Hypothalamus (tissue), 51 donors: ENCODE measurements at regions not wholly inside any gene's neighbourhood (a gene's known extent, or its start where the extent isn't known, plus 50 kb on each side); places are given as distances from the start of the nearest gene placed in this dataset.

Experiments
- DNase-seq, 51 donors: peaks; one replicate each; lab custom pipeline; 2025; lab: John Stamatoyannopoulos, UW

DNA sequence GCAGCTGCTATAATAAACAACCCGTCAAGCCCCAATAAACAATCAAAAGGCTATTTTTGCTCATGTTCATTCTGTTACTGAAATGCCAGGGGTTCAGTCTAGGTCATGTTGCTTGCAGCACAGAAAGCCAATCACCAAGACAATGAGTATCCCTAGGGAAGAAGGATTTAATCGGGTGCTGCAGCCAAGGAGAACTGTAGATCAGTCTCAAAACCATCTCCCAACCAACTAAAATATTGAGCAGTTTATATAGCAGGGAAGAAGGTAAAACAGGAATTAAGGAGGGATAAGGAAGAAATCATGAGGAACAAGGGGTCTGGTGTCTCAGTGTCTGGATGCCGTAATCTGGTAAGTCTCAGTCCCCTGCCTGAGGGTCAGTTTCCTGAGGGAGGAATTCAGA is 169.5 kb downstream of the BLID start:
- no peak for DNase-seq

DNA sequence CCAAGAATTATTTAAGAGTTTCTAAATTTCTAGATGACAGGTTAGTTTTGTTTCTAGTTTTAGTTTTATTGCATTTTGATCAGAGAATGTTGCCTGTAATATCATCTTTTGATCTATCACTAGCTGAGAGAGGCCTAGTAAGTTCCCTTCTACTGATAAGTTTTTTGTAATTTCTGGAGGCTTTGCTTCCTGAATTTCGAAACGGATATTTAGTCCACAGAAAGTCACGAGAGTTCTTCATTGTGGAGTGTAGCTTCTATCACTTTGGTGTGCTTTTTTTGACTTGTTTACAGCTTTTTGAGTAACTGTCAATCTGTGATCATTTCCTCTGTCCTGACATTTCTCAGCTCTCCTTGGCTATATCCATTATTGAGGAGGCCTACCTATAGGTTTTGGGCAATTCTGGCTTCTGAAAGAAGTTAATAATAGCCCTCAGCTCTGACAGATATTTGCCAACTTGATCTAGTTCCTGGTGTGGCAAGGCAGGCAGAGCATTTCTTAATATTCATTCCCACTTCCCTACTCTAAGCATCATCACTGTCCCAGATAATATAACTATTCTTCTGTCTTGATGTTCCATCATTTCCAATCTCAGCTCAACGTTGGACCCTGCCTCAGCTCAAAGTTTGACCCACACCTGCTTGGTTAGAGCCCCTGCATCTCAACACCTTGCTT is 171.3 kb downstream of the BLID start:
- DNase-seq: no peak

DNA sequence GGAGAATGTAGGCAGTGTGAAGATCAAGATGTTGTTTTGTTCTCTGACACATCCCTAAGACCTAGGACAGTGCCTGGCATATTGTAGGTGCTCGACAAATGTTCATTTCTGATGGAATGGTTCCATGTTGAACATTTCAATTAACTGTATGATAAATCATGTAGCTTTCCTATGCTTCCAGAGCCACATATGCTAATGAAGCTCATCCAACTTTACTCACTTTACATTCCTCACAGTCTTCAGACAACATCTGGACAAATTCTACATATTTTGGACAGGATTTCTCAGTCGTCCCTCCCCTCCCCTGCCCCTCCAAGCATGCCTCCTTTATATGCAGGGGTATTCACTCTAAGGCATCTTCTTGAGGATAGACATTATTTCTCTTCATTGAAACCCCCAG is 177.9 kb downstream of the BLID start:
- DNase-seq: no peak

DNA sequence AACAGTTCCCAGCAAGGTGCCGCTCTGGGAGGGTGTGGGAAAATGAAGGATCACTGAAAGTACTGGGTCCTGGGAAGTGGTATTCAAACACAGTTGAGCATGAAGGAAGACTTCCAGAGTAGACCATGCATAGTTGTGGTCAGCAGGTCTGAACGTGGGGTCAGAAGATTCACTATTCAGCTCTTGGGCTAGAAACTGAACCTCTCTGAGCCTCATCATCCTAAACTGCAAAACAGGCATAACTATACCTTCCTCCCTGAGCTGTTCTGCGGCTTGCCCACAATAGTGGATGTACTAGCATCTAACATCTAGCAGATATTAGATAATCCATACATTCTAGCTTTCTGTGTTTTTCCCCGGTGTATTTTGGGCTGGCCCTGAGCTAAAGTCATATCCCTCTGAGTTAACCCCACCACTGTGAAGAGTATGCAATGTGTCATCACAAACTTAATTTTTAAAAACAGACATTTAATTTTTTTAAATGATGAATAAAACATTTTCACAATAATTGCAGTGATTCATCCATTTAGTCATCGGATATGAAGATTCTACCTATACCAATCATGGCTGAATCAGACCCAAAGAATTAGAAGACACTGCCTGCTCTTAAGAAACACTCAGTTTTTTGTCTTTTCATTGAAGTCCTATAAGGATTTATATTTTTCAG is 179.1 kb downstream of the BLID start:
- peak in 1 of 51 donors; percentile 8 for DNase-seq

DNA sequence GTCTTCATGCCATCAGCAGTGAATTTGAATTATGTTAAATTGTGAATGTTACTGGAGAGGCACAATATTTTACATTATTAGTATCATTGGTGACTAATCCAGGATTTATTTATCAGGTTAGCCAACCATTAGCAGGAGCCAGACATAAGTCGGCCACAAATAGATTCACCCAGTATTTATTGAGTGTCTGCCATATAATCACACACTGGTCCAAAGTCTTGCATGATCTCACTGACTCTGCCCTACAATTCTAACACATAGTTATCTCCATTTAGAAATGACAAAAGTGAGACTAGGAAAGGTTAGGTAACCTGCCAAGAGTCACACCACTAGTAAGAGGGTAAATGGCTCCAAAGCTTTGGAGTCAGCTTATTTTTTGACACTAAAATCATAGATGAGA is 179.6 kb downstream of the BLID start:
- DNase-seq: no peak

DNA sequence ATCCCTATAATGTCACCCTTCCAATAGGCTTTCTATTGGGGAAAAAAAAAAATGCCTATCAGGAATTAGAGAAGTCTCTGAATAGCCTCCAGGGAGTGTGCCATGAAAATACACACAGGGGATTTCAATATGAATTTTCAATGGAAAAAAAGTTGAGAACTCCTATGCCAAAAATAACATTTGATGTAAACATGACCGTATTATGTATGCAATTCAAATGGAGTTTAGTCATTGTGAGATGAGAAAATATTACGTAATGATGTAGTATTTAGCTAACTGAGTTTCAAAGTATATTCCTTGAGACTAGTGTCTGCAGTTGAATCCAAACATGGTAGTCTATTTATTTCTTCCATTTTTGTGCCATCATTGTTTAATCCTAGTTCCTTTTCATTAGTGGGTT is 182.3 kb downstream of the BLID start:
- DNase-seq: no peak

DNA sequence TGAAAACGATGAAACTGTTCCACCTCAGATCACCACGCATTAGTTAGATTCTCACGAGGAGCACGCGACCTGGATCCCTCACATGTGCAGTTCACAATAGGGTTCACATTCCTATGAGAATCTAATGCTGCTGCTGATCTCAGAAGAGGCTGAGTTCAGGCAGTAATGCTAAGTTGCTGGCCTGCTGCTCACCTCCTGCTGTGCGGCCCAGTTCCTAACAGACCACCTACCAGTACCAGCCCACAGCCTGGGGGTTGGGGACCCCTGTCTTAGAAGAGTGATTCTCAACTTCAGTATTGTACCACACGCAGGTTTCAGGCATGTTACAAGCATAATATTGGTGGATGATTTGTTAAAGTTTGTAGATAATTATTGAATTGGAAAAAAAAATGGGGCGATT is 182.7 kb downstream of the BLID start:
- DNase-seq: no peak

DNA sequence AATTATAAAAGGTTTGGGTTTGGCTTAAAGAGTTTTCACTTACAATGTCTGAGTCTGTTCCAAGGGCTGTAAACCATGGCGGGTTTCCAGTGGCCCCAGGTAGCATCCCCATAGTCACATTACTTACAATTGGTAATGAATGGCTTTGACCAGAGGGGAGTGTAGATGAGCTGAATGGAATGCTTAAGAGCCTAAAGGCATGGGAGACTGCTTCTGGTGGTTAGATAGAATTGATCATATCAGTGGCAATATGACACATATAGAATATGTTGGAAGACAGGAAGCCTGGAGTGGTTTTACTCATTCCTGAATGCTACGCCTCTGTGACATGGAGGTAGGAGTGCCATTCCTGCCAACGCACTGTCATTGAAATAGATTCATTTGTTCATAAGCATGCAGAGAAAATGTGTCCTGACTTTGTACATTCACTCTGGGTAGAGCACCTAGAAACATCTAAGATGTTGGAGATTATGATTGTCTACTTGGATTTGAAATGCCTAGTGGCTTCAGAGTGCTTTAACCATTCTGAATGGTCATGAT is 183.3 kb downstream of the BLID start:
- peak in 1 of 51 donors; percentile 15 for DNase-seq

DNA sequence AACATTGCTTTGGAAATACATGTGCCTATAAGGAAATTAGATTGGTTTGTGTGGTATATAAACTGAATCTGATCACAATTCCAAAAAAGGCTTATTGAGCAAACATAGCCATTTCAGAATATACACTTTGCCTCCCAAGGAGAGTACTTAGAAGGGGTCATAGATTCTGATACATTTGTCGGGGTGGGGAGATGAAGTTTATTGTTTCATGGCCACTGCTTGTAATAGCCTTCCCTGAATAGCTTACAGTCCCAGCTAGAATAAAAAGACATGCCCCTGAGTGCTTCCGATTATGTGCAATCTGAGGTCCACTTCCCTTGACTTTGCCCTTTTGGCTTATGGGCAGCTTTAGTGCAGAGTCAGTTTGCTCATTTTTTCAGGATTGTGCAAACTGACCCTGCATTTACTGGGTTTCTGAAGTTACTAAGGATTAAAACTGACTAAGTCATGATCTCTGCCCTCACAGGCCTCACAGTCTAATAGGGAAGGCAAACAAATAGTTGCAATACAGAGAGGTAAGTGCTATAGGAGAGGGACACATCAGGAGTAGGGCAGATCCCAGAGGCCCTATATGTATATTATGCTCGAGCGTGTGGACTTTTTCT is 184.2 kb downstream of the BLID start:
- no peak for DNase-seq

DNA sequence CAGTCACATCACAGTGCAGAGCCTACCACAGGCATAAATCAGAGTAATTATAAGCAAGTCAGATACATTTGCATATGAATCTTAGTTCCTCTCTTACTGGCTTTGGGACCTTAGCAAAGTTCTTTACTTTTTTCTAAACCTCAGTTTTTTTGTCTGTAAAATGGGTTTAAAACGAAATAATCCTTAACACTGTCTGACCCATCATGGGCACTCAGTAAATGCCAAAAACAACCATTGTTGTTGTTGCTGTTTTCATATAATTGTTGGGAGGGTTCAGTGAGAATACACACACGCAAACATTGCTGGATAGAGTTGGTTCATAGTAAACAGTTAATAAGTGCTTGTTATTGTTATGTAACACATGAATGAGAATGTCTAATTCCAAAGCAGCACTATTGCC is 184.9 kb downstream of the BLID start:
- no peak for DNase-seq

DNA sequence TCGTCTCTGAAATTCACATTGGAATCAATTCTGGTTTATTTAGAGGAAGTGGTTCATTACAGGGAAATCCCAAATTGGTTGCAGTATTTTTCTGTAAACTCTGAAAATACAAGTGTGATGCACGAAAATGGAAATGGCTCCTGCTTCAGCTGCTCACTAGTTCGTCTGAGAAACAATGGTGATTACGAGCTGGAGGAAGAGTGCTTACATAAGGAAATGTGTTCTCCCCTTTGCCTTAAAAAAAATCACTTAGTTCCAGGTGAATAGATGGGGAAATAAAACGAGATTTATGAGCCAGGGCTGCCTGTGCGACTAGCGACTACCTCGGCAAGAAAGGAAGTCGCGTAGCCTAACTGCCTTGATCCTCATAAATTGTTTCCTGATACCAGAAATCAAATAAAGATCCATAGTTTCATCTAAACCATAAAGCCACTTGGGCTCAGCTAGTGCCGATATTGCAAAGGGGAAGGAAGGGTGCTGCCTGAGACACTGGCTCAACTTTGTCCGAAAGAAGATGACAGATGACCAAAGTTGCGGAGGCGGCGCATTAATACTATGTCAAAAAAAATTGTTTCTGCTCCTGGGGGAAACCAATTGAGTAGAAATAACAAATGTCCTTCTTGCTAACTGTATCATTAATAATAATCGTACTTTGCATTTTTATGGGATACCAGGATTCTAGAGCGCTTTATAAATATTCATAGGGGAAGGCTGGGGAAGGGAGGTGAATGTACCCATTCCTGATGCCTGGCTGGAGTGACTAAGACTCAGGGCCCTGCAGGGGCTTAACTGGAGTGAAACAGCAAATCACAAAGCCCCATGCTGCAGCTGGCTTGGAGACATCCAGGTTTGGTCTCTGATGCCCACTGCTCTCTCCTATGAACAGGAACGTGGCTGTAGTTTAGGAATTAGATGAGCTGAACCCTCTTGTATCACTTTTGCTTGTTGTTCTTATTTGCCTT is 185.7 kb downstream of the BLID start:
- peak in 8 of 51 donors; percentile 5 to 82 (median 14) for DNase-seq

DNA sequence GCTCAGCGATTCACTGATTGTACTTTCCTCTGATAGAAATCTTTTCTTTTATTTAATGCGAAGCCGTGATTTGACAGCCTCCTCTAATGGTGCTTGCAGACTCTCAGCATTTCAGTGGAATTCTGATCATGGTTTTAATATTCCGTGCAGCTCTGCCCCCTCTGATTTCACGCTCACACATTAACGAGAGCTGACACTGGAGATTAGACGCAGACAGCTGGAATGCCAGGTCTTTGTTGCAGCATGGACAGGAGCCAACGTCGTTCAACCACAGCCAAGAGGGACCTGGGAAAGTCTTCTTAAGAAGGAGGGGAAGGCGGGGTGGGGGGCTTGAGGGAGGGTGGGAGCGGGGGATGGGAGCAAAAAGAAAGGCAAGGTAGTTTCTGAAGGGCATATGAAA is 186.4 kb downstream of the BLID start:
- DNase-seq: peak in 35 of 51 donors; percentile 3 to 82 (median 43)

DNA sequence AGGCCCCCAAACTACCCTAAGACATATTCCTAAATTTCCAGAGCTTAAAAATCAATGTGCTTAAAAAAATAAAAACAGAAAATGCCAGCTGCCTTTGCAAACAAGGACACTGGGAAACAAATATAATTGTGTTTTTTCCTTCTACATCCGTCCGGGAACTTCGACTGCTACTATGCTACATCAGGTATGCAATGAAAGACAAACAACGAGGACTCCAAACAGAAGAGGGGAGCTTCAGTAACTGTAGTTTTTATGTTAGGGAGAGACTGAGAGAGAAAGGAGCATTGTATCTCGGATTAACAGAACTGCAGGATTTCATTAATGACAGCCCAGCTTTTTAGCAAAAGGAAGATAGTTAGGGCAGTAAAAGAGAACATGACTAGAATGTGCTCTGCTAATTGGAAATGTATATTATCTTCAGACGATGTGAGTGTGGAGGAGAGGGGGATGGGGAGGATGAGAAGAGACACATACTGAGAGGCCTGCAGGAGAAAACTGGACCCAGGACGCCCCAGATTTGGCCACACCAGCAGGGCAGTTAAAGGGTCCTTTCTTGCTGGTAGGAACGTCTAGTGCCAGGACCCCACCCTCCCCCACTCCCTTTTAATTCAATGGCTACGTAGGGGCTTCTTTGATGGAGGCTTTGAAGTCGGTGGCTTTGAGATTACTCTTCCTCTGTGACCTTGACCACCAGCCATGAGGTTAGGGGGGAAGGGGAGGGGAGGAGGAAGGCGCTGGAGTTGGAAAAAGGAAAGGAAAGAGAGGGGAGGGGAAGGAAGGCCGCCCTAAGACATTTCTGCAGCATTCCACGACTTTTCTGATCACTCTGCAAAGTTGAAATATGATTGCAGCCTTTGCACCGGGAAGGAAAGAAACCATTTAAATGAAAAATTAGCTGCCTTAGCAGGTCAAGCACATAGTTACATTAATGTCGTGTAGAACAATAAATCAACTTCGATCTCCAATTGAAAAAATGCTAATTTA is 187.1 kb downstream of the BLID start:
- peak in 5 of 51 donors; percentile 5 to 77 (median 15) for DNase-seq

DNA sequence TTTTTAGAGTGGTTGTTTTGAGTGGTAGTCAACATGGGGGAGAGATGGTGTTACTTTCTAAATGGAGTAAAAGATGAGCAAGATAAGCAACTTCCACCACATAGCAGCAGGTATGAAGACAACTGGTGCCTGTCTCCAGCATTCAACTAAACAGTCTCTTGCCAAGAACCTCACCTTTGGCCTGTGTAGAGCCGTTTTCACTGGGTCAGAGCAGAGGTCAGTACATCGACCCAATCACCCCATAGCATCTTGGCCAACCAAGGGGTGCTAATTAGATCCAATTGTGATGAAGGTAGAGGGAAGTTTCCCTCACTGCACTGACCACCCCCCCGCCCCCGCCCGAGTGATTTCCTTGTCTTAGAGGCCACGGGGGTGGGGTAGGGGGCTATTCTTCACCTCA is 188.2 kb downstream of the BLID start:
- no peak for DNase-seq

DNA sequence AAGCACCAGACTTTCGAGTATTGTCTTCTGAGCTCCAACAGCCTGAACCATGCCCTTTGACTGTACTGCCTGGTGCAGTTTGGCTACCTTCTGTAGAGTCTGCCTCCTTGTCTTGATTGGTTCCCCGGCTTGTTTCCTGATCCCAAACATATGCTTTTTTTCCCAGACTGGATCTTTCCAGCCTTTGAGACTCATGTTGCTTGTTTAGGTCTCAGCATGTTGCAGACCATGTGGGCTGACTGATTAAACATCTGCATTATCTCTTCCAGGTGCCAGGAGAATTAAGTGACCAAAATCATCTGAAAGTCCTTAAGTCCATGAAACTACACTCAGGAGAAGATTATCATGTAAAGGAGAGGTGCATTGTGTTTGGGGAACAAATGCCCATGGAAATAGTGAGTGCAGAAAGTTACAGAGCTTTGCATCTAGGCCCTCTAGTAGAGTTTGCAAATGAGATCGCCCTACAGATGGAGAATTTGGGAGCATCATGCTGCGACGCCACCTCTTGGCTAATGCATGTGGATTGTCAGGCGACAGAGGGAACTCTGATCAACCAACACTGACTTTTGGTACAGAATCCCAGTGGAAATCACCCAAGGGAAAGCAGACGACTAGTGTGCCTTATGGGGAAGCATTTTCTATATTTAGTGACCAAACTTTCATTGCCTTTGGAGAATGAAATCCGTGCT is 188.8 kb downstream of the BLID start:
- DNase-seq: no peak

DNA sequence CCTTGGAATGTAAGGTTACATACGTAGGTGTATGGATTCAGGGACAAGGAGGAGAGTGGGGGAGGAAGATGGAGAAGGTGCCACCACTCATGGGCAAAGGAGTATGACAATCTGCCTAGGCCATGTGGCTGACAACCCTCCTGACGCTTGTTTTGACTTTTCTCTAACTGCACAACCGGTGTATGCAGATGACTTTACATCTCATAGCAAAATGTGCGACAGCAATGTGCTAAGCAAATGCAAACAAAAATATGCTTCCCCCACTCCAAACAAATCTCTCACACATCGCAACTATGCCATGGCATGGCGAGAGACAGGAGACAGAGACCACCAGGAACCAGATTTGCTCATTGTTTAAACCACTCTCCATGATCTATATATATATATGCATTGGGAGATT is 191.8 kb downstream of the BLID start:
- no peak for DNase-seq

DNA sequence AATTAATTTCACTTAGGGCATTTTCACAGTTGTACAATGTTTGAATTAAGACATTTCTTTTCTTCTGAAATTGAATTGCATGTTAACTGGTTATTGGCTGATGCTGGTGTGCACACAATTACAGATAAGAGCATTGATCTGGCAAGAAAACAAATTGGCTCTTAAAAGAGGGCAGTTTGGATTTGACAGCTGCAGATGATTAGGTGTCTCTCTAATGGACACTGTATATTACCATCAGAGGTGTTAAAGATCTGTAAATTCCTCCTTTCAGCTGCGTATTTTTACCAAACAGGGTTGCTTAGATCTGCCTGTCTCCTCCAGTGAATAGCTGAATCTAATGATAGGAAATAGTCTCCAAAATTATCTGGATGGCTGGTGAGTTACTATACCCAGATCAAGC is 198.5 kb downstream of the BLID start:
- DNase-seq: no peak

DNA sequence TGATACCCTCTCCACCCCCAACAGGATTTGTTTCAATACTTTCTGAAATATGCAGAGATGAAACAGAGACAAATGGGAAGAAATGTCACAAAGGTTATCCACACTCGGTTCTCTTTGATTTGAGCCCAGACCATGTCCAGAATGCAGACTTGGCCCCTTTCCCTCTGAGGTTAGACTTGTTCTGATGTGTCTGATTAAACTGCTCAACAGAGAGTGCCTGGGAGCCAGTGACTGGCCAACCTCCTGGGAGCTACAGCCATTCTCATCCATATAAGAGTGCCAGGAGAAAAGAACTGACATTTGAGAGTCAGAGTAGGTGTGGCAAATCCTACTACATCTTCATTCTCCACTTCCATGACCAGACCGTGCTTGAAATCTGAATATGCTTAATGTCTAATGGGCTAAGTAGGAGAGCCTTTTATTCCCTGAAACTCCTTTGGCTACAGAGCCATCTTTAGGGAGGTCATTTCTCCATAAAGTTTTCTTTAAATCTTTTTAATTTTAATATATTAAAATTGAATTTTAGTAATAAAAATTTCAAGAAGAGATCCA is 201.4 kb downstream of the BLID start:
- DNase-seq: no peak

DNA sequence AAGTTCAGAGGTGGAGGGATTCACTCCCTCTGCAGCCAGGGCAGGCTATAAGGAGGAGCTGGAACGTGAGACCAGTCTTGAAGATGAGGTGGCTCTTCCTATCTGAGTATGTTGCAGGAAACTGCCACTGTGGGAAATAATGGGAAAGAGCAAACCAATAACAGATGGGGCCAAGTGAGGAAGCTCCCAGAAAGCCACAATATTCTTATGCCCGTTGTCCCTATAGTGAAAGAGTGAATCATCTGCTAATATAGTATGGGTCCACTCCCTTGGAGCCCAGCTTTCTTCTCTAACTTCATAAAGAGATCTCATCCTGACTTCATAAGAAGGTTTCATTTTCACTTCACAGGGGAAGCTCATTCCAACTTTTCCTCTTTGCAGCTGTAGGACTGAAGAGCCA is 206.4 kb downstream of the BLID start:
- no peak for DNase-seq
